ENCODE measurements at regions not wholly inside any gene's neighbourhood (a gene's known extent, or its start where the extent isn't known, plus 50 kb on each side); places are given as distances from the start of the nearest gene placed in this dataset.

DNA sequence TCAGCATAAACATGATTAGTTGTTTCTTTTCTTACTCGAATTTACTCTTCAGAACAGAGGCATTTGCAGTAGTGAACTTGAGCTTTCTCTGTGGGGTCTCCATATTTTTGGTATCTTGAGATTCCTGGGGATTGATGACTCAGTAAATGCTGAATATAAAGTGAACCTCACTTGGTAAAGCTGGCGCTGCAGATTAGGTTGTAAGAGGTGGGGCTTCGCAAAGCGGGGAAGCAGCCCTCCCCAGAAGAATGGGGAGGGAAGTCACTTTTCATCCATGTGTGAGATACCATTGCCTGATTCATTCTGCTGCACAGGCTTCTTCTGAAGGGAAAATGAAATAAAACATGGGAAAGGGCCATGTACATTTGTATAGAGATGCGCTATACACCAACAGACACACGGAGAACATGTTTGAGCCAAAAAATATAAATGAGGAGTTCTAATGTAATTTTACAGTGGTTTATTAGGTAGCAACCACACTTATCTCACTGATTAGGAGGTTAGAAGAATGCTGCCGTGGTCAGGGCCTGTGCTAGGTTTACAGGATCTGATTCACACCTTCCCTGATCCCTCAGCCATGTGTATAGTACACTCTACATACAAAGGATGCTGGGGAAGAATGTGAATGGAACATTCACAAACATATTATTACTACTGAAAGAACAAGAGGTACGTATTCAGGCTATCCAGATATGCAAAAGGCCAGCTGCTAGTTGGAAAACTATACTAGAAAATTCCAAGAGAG lies 63.5 kb downstream of the DNTTIP2 start:
- no peak for DNase-seq

DNA sequence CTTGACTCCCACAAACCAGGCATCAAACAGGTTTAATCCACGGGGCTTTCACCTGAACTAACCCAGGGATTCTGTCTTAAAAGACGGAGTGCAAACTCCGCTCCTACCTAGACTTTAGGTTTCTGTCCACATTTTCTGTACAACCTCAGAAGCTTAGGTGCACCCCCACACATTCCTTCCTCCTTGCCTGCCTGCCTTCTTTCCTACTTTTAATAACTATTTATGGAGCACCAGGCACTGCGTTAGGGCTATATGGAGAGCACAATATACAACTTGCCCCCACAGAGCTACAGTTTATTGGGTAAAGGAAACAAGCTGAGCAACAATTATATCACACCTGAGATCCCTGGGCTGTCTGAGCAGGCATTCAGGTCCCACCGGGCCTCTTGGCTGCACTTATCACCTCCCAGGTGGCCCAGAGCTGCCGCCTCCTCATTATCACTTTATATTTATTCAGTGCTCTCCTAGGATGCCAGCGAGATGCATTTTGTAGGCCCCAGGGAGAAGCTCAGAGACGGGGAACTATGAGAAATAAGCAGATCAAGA lies 64.1 kb downstream of the DNTTIP2 start:
- no peak for DNase-seq

GRCh38 chr1:93814059-93814794 lies 64.8 kb downstream of the DNTTIP2 start:
- DNase-seq: peak; percentile 65

DNA sequence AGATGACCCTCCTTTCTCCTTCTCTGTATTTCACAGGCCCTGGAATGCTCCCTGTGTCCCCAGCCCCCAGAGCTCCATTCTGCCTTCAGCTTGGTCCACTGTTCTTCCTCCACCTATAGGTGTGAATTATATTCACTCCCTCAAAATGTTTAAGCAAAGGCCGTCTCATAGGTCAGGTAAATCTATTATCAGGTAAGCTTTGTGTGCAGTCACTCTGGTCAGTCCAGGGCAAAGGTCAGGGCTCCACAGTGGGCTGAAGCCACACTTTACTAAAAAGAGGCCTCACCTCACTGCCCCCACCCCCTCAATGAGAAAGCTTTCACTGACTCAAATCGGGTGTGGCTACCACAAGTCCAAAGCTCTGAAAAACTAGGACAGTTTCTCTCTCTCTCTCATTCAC lies 65.9 kb downstream of the DNTTIP2 start:
- no peak for DNase-seq

GRCh38 chr1:93811326-93812065 lies 67.5 kb downstream of the DNTTIP2 start:
- DNase-seq: no peak

DNA sequence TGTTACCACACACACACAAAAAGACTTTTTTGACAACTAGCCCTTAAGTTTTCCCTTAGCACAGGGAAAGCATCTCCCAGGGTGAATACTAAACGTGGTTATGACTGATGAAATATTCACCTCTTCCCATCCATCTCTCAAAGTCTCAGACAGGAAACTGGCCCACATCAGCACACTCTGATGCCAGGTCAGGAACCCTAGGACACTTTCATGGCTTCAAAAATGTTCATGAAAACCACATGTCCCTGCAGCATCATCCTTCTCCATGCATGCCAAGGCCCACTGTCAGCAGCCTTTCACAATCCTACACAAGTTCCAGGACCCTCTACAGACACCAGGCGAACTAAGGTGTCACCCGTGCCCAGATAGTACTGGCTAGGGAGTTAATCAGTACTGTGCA lies 68.7 kb downstream of the DNTTIP2 start:
- DNase-seq: no peak

GRCh38 chr1:93808871-93809270 lies 70.1 kb downstream of the DNTTIP2 start:
- DNase-seq: no peak

GRCh38 chr1:93807311-93807930 lies 71.6 kb downstream of the DNTTIP2 start:
- DNase-seq: no peak

GRCh38 chr1:93805027-93805610 lies 73.9 kb downstream of the DNTTIP2 start:
- DNase-seq: no peak

GRCh38 chr1:93804412-93804811 lies 74.6 kb downstream of the DNTTIP2 start:
- peak; percentile 76 for DNase-seq

- no peak for DNase-seq
These were observed 77.5 kb downstream of the DNTTIP2 start for GRCh38 chr1:93801471-93801870.

DNA sequence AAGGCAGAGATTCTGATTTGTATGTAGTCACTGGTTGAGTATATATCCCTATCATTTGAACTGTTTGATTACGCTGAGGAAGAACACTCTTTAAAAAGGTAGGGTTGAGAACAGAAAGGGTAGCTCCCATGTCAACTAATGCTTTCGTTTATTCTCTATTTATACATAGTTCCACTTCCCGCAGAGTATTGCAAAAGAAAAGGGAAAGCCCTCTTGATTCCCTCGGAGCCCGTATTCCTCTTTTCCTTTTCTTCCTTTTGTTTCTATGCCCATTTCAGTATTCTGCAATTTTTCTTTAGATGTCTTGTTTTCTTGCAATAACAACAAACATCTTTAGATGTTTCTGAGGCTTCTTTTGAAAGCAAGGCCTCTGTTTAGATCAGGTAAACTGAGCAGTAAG lies 78.2 kb downstream of the DNTTIP2 start:
- DNase-seq: no peak

GRCh38 chr1:93798291-93798690 lies 80.7 kb downstream of the DNTTIP2 start:
- no peak for DNase-seq

GRCh38 chr1:93784538-93784937 lies 94.5 kb downstream of the DNTTIP2 start:
- no peak for DNase-seq

DNA sequence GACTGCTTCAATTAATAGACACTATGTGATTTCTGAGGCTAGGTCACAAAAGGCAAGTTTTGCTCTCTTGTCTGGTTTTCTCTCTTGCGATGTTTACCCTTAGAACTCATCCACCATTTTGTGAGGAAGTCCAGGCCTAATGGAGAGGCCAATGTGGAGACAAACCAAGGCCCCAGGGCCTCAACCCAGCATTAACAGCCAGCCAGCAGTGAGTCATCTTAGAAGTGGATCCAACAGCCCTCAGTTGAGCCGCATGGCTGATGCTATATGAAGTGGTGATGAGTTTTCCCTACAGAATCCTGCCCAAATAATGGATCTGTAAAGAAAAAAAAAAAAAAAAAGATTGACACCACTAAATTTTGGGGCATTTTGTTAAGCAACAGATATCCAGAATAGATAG lies 95.1 kb downstream of the DNTTIP2 start:
- no peak for DNase-seq

GRCh38 chr1:93779540-93780165 lies 98.0 kb upstream of the BCAR3 start:
- DNase-seq: peak; percentile 68

GRCh38 chr1:93778457-93778856 lies 96.8 kb upstream of the BCAR3 start:
- DNase-seq: no peak

GRCh38 chr1:93777255-93777654 lies 95.6 kb upstream of the BCAR3 start:
- DNase-seq: no peak

GRCh38 chr1:93776728-93777127 lies 95.1 kb upstream of the BCAR3 start:
- DNase-seq: no peak

DNA sequence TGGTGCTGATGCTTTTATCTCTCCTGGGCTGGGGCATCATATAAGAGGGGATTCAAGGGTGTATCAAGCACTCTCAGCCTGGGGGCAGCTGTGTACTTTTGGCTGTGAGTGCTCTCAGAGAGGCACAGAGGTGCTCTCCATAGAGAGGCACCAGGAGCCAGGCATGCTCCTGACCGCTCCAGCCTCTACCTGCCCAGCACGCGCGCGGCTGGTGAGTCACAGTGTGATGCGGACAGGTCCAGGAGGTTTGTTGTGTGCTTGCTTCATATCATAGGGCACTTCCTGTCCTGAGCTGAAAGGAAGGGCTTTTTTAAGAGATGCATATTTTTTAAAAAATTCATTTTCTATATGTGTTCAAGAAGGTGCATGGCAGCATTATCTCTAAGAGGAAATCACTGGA lies 93.6 kb upstream of the BCAR3 start:
- DNase-seq: no peak

- no peak for DNase-seq
These were observed 93.1 kb upstream of the BCAR3 start for GRCh38 chr1:93774707-93775106.

Data from amniotic stem cell (primary cell).